ENCODE measurements at regions not wholly inside any gene's neighbourhood (a gene's known extent, or its start where the extent isn't known, plus 50 kb on each side); places are given as distances from the start of the nearest gene placed in this dataset.

DNA sequence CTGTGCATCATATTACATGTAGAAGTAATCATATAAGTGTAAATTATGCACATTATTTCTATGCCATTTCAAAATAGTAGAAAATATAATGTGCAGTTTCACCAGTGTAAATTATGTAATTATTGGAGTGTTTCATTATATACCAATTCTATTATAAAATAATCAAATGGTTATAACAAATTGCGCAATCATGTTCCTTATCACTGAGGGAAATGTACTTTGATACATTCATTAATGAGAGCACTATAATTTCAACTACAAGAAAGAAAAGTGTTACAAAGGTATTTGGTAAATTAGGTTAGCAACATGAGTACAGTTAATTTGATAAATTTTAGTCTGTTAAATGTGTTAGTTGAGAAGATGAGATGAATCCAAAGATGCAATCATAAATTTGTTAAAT, 421.5 kb upstream of the CDH10 start:
- H3K27ac ChIP-seq (ENCODE audit: low read depth, low read length): no peak overlapping the region
- H3K4me1 ChIP-seq (ENCODE audit: control insufficient read depth, low read length): no peaks in the 10 kb centered on the region
- H4K20me1 ChIP-seq (ENCODE audit: control insufficient read depth, insufficient read depth, low read depth, low read length): no peaks in the 10 kb centered on the region
- no peaks in the 10 kb centered on the region for H3K27me3 ChIP-seq (ENCODE audit: control insufficient read depth, low read length)
- H3K9me3 ChIP-seq (ENCODE audit: control insufficient read depth, insufficient read depth, low read length): no peaks in the 10 kb centered on the region
- H3K79me2 ChIP-seq (ENCODE audit: control insufficient read depth, low read length): no peaks in the 10 kb centered on the region
- no peak for TF ChIP-seq EZH2phosphoT487 (IDR thresholded peaks at IDR 0.05; ENCODE audit: borderline replicate concordance, low read length)
- TF ChIP-seq, protein P1, sequence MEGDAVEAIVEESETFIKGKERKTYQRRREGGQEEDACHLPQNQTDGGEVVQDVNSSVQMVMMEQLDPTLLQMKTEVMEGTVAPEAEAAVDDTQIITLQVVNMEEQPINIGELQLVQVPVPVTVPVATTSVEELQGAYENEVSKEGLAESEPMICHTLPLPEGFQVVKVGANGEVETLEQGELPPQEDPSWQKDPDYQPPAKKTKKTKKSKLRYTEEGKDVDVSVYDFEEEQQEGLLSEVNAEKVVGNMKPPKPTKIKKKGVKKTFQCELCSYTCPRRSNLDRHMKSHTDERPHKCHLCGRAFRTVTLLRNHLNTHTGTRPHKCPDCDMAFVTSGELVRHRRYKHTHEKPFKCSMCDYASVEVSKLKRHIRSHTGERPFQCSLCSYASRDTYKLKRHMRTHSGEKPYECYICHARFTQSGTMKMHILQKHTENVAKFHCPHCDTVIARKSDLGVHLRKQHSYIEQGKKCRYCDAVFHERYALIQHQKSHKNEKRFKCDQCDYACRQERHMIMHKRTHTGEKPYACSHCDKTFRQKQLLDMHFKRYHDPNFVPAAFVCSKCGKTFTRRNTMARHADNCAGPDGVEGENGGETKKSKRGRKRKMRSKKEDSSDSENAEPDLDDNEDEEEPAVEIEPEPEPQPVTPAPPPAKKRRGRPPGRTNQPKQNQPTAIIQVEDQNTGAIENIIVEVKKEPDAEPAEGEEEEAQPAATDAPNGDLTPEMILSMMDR (IDR thresholded peaks at IDR 0.05; ENCODE audit: low read depth, low read length, poor library complexity, severe bottlenecking): no peak
- H3K4me3 ChIP-seq (ENCODE audit: low read length): no peak overlapping the region
- H3K9me2 ChIP-seq (replicated peaks; ENCODE audit: control insufficient read depth, low read length): no peaks in the 10 kb centered on the region
- no peak overlapping the region for H3K4me2 ChIP-seq (ENCODE audit: low read length)
- H3F3A ChIP-seq (ENCODE audit: control insufficient read depth, insufficient read depth): no peaks in the 10 kb centered on the region
- no peaks in the 10 kb centered on the region for H3K36me3 ChIP-seq (ENCODE audit: control insufficient read depth, low read length)

DNA sequence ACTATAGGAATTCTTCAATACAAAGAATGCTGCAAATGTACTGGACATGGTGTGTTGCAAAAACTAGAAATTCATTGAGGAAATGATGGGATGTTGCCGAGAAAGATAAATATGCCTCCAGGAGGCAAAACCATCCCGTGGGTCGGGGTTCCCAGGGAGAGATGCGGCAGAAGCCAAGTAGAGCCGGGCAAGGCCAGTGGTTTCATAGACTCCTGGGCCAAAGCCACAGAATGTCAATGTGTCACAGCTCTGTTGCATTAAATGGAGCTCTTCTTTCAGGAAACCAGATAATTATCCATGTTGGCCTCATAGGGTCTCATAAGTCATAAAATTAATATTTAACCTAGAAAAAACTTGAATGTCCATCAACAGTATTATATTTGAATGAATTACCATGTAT, 419.5 kb upstream of the CDH10 start:
- H3K27me3 ChIP-seq (ENCODE audit: control insufficient read depth, low read length): no peaks in the 10 kb centered on the region
- H3K79me2 ChIP-seq (ENCODE audit: control insufficient read depth, low read length): no peaks in the 10 kb centered on the region
- H3K36me3 ChIP-seq (ENCODE audit: control insufficient read depth, low read length): no peaks in the 10 kb centered on the region
- no peak for TF ChIP-seq EZH2phosphoT487 (IDR thresholded peaks at IDR 0.05; ENCODE audit: borderline replicate concordance, low read length)
- TF ChIP-seq, protein P1 (IDR thresholded peaks at IDR 0.05; ENCODE audit: low read depth, low read length, poor library complexity, severe bottlenecking): no peak
- H4K20me1 ChIP-seq (ENCODE audit: control insufficient read depth, insufficient read depth, low read depth, low read length): no peaks in the 10 kb centered on the region
- H3K27ac ChIP-seq (ENCODE audit: low read depth, low read length): no peak overlapping the region
- H3K4me1 ChIP-seq (ENCODE audit: control insufficient read depth, low read length): no peaks in the 10 kb centered on the region
- no peak overlapping the region for H3K4me3 ChIP-seq (ENCODE audit: low read length)
- no peaks in the 10 kb centered on the region for H3K9me3 ChIP-seq (ENCODE audit: control insufficient read depth, insufficient read depth, low read length)
- H3K9me2 ChIP-seq (replicated peaks; ENCODE audit: control insufficient read depth, low read length): no peaks in the 10 kb centered on the region
- no peaks in the 10 kb centered on the region for H3F3A ChIP-seq (ENCODE audit: control insufficient read depth, insufficient read depth)
- no peak overlapping the region for H3K4me2 ChIP-seq (ENCODE audit: low read length)

DNA sequence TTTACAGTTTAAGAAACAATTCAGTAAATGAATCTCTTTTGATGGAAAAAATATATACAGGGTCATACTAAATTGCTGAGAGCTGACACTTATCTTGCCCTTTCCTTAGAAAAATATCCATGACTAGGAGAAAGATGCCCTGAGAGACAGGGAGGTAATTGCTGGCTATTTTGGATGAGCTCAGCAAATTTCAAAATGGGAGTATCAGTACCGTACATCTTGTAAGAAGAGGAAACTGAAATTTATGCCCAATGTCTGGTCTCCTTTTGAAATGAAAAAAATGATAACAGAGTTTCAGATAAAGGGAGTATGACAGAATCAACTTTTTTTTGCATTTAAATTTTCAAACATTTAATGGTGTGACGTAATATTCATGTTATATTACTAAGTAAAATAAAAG, 415.8 kb upstream of the CDH10 start:
- Histone ChIP-seq H3K36me3 (ENCODE audit: control insufficient read depth, low read length) (no peaks in the 10 kb centered on the region), H3K79me2 (ENCODE audit: control insufficient read depth, low read length) (no peaks in the 10 kb centered on the region), H3K4me2 (ENCODE audit: low read length) (no peak overlapping the region), H3K4me3 (ENCODE audit: low read length) (no peak overlapping the region), H3K27me3 (ENCODE audit: control insufficient read depth, low read length) (no peaks in the 10 kb centered on the region), H3K27ac (ENCODE audit: low read depth, low read length) (no peak overlapping the region), H4K20me1 (ENCODE audit: control insufficient read depth, insufficient read depth, low read depth, low read length) (no peaks in the 10 kb centered on the region), H3K9me3 (ENCODE audit: control insufficient read depth, insufficient read depth, low read length) (no peaks in the 10 kb centered on the region), H3F3A (ENCODE audit: control insufficient read depth, insufficient read depth) (no peaks in the 10 kb centered on the region), H3K9me2 (replicated peaks; ENCODE audit: control insufficient read depth, low read length) (no peaks in the 10 kb centered on the region), H3K4me1 (ENCODE audit: control insufficient read depth, low read length) (no peaks in the 10 kb centered on the region)
- TF ChIP-seq, protein P1 (IDR thresholded peaks at IDR 0.05; ENCODE audit: low read depth, low read length, poor library complexity, severe bottlenecking): no peak
- TF ChIP-seq EZH2phosphoT487 (IDR thresholded peaks at IDR 0.05; ENCODE audit: borderline replicate concordance, low read length): no peak

DNA sequence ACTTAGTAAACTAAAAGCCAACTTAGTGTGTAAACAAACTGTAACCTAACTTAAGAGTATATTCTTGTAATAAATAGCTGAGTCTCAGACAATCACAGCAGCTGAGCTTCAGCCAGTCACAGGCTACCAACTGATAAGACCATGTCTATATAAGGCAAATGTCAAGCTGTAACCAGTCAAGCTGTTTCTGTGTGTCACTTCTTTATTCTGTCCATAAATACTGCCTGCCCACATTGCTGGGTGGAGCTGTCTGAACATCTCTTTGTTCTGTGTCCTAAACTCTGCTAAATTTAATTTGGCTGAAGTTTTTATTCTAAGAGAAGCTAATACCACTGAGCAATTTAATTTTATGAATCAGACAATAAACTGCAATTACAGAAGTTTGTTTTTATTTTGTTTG, 412.1 kb upstream of the CDH10 start:
- Histone ChIP-seq H3K27ac (ENCODE audit: low read depth, low read length) (no peak overlapping the region), H3K4me2 (ENCODE audit: low read length) (no peak overlapping the region), H3K4me3 (ENCODE audit: low read length) (no peak overlapping the region), H3F3A (ENCODE audit: control insufficient read depth, insufficient read depth) (no peaks in the 10 kb centered on the region), H3K27me3 (ENCODE audit: control insufficient read depth, low read length) (no peaks in the 10 kb centered on the region), H3K4me1 (ENCODE audit: control insufficient read depth, low read length) (no peaks in the 10 kb centered on the region), H4K20me1 (ENCODE audit: control insufficient read depth, insufficient read depth, low read depth, low read length) (no peaks in the 10 kb centered on the region), H3K9me3 (ENCODE audit: control insufficient read depth, insufficient read depth, low read length) (no peaks in the 10 kb centered on the region), H3K36me3 (ENCODE audit: control insufficient read depth, low read length) (no peaks in the 10 kb centered on the region), H3K79me2 (ENCODE audit: control insufficient read depth, low read length) (no peaks in the 10 kb centered on the region), H3K9me2 (replicated peaks; ENCODE audit: control insufficient read depth, low read length) (no peaks in the 10 kb centered on the region)
- TF ChIP-seq EZH2phosphoT487 (IDR thresholded peaks at IDR 0.05; ENCODE audit: borderline replicate concordance, low read length): no peak
- TF ChIP-seq, protein P1 (IDR thresholded peaks at IDR 0.05; ENCODE audit: low read depth, low read length, poor library complexity, severe bottlenecking): no peak

Data from DOHH2 (cell line).